Medulla oblongata (tissue), 1 donor: ENCODE measurements at regions not wholly inside any gene's neighbourhood (a gene's known extent, or its start where the extent isn't known, plus 50 kb on each side); places are given as distances from the start of the nearest gene placed in this dataset.

Source experiments
- DNase-seq: peaks from one replicate; pipeline ENCODE4 v3.0.0-alpha.2; 2015; ENCODE audit errors: extremely low spot score

GRCh38 chr2:52940101-52940500 lies 827.5 kb upstream of the CHAC2 start:
- DNase-seq: no peak

- DNase-seq: no peak
Measured at GRCh38 chr2:52939250-52939649, 828.4 kb upstream of the CHAC2 start.

GRCh38 chr2:52936029-52936428 lies 831.6 kb upstream of the CHAC2 start:
- DNase-seq: no peak

GRCh38 chr2:52934920-52935640 lies 832.5 kb upstream of the CHAC2 start:
- no peak for DNase-seq

GRCh38 chr2:52934323-52934898 lies 833.2 kb upstream of the CHAC2 start:
- DNase-seq: no peak

- no peak for DNase-seq
Measured at GRCh38 chr2:52933878-52934277, 833.7 kb upstream of the CHAC2 start.

- DNase-seq: no peak
Measured at GRCh38 chr2:52931660-52932059, 835.9 kb upstream of the CHAC2 start.

- DNase-seq: no peak
Measured at GRCh38 chr2:52929412-52929811, 838.2 kb upstream of the CHAC2 start.

- no peak for DNase-seq
Measured at GRCh38 chr2:52919673-52920072, 847.9 kb upstream of the CHAC2 start.

GRCh38 chr2:52918551-52918950 lies 849.1 kb upstream of the CHAC2 start:
- no peak for DNase-seq

- no peak for DNase-seq
Measured at GRCh38 chr2:52916981-52917380, 850.6 kb upstream of the CHAC2 start.

- DNase-seq: no peak
Measured at GRCh38 chr2:52904355-52904891, 863.2 kb upstream of the CHAC2 start.

- no peak for DNase-seq
Measured at GRCh38 chr2:52897511-52898044, 870.0 kb upstream of the CHAC2 start.

GRCh38 chr2:52895726-52896340 lies 871.8 kb upstream of the CHAC2 start:
- no peak for DNase-seq

GRCh38 chr2:52886556-52886955 lies 881.0 kb upstream of the CHAC2 start:
- no peak for DNase-seq

- DNase-seq: no peak
Measured at GRCh38 chr2:52884761-52885352, 882.7 kb upstream of the CHAC2 start.

GRCh38 chr2:52882974-52883373 lies 884.6 kb upstream of the CHAC2 start:
- DNase-seq: no peak

GRCh38 chr2:52881606-52882005 lies 886.0 kb upstream of the CHAC2 start:
- DNase-seq: no peak

- DNase-seq: no peak
Measured at GRCh38 chr2:52880872-52881271, 886.7 kb upstream of the CHAC2 start.

- no peak for DNase-seq
Measured at GRCh38 chr2:52879561-52879960, 888.0 kb upstream of the CHAC2 start.

GRCh38 chr2:52877703-52878102 lies 889.9 kb upstream of the CHAC2 start:
- no peak for DNase-seq

GRCh38 chr2:52874466-52875106 lies 893.0 kb upstream of the CHAC2 start:
- DNase-seq: no peak
